DOHH2 (cell line): ENCODE measurements at regions not wholly inside any gene's neighbourhood (a gene's known extent, or its start where the extent isn't known, plus 50 kb on each side); places are given as distances from the start of the nearest gene placed in this dataset.

ENCODE experiments used
- CTCF ChIP-seq: fragments of 200-600 bp; sonication (generic); IDR thresholded peaks from one replicate; pipeline ENCODE4 v1.5.1; 2014; ENCODE audit warnings: antibody characterized with exemption, mild to moderate bottlenecking, low read depth, low read length; ENCODE audit not compliant: poor library complexity, severe bottlenecking
- EZH2phosphoT487 ChIP-seq: fragments of 200-600 bp; sonication (generic); IDR thresholded peaks from 2 replicates; pipeline ENCODE4 v1.6.1; 2017; ENCODE audit warnings: borderline replicate concordance, mild to moderate bottlenecking, antibody characterized with exemption, low read length, moderate library complexity, mixed read lengths

GRCh38 chr12:78764913-78765312 lies 99.7 kb upstream of the SYT1 start:
- TF ChIP-seq EZH2phosphoT487: no peak
- TF ChIP-seq CTCF: no peak
